Right atrium auricular region (tissue), 2 donors: ENCODE measurements at regions not wholly inside any gene's neighbourhood (a gene's known extent, or its start where the extent isn't known, plus 50 kb on each side); places are given as distances from the start of the nearest gene placed in this dataset.

Experiments
- DNase-seq: peaks from one replicate; pipeline ENCODE4 v3.0.0-alpha.2; 2019; ENCODE audit warnings: low spot score
- H3K27ac ChIP-seq, 2 donors: fragments of 200-600 bp; sonication (generic); 1 replicate in 1 of 2; 2 replicates in 1 of 2; pipeline ENCODE4 v1.5.1; 2016 to 2019
- H3K27me3 ChIP-seq, 2 donors: fragments of 200-600 bp; sonication (generic); one replicate each; pipeline versions ENCODE4 v1.5.1 to v1.6.0; 2017 to 2019
- H3K36me3 ChIP-seq: fragments of 200-600 bp; sonication (generic); one replicate; pipeline ENCODE4 v1.5.1; 2016
- H3K4me1 ChIP-seq, 2 donors: fragments of 200-600 bp; sonication (generic); one replicate each; pipeline versions ENCODE4 v1.5.1 to v1.6.0; 2017 to 2019
- H3K4me3 ChIP-seq, 2 donors: fragments of 200-600 bp; sonication (generic); 1 replicate in 1 of 2; 2 replicates in 1 of 2; pipeline ENCODE4 v1.5.1; 2017 to 2019; ENCODE audit warnings: mild to moderate bottlenecking in 1 of 2, moderate library complexity in 1 of 2
- H3K9me3 ChIP-seq, 2 donors: fragments of 200-600 bp; sonication (generic); one replicate each; pipeline ENCODE4 v1.5.1; 2019
- CTCF ChIP-seq, 2 donors: fragments of 200-600 bp; sonication (generic); IDR thresholded peaks; one replicate each; pipeline ENCODE4 v1.5.1; 2019; ENCODE audit warnings: antibody characterized with exemption in 2 of 2

DNA sequence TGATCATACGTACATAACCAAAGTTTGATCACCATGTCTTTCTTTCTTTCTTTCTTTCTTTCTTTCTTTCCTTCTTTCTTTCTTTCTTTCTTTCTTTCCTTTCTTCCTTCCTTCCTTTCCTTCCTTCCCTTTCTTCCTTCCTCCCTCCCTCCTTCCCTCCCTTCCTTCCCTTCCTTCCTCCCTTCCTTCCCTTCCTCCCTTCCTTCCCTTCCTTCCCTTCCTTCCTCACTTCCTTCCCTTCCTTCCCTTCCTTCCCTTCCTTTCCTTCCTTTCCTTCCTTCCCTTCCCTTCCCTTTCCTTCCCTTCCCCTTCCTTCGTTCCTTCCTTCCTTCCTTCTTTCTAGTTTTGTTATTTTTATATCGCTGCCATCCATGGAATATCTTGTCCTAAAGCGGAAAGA is 406.7 kb upstream of the DDX18 start:
- H3K4me3 ChIP-seq = no peak overlapping the region
- no peaks in the 10 kb centered on the region for H3K4me1 ChIP-seq
- no peaks in the 10 kb centered on the region for H3K9me3 ChIP-seq
- no peak for DNase-seq
- no peak for TF ChIP-seq CTCF (IDR thresholded peaks at IDR 0.05)
- no peak overlapping the region for H3K27ac ChIP-seq
- H3K27me3 ChIP-seq = no peaks in the 10 kb centered on the region
- H3K36me3 ChIP-seq = no peaks in the 10 kb centered on the region

- Histone ChIP-seq H3K9me3 (no peaks in the 10 kb centered on the region), H3K27ac (no peak overlapping the region), H3K36me3 (no peaks in the 10 kb centered on the region), H3K27me3 (no peaks in the 10 kb centered on the region), H3K4me1 (no peaks in the 10 kb centered on the region), H3K4me3 (no peak overlapping the region)
- no peak for DNase-seq
- no peak for TF ChIP-seq CTCF (IDR thresholded peaks at IDR 0.05)
These were observed 405.0 kb upstream of the DDX18 start for GRCh38 chr2:117409443-117409842.

GRCh38 chr2:117411983-117412382 is 402.5 kb upstream of the DDX18 start:
- no peak for TF ChIP-seq CTCF (IDR thresholded peaks at IDR 0.05)
- H3K27me3 ChIP-seq = no peaks in the 10 kb centered on the region
- no peak for DNase-seq
- H3K4me3 ChIP-seq = no peak overlapping the region
- no peaks in the 10 kb centered on the region for H3K36me3 ChIP-seq
- H3K9me3 ChIP-seq = no peaks in the 10 kb centered on the region
- H3K4me1 ChIP-seq = no peaks in the 10 kb centered on the region
- H3K27ac ChIP-seq = no peak overlapping the region

GRCh38 chr2:117432746-117433145 is 381.7 kb upstream of the DDX18 start:
- Histone ChIP-seq H3K27me3 (no peaks in the 10 kb centered on the region), H3K4me1 (no peaks in the 10 kb centered on the region), H3K36me3 (no peaks in the 10 kb centered on the region), H3K9me3 (no peaks in the 10 kb centered on the region), H3K4me3 (no peak overlapping the region), H3K27ac (no peak overlapping the region)
- no peak for TF ChIP-seq CTCF (IDR thresholded peaks at IDR 0.05)
- no peak for DNase-seq

DNA sequence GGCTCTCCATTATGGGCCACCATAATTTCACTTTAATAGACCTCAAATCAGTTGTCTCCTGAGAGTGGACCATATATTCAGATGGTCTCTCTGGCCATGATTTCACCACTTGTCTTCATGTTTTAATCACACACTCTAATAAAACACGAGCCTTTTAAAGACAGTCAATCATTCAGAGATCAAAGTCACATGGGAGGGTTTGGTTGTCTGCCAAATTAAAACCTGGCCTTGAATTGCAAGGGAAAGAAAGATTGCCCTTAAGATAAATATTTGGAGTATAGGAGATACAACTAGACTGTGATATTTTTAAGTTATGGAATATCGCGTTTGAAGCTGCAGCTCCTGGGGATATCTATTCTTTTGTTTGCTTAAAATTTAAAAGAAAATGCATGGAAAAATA is 377.8 kb upstream of the DDX18 start:
- Histone ChIP-seq H3K27me3 (no peaks in the 10 kb centered on the region), H3K4me3 (no peak overlapping the region), H3K4me1 (no peaks in the 10 kb centered on the region), H3K36me3 (no peaks in the 10 kb centered on the region), H3K9me3 (no peaks in the 10 kb centered on the region), H3K27ac (no peak overlapping the region)
- no peak for TF ChIP-seq CTCF (IDR thresholded peaks at IDR 0.05)
- DNase-seq = no peak

- no peak for DNase-seq
- Histone ChIP-seq H3K36me3 (no peaks in the 10 kb centered on the region), H3K4me3 (no peak overlapping the region), H3K27ac (no peak overlapping the region), H3K9me3 (no peaks in the 10 kb centered on the region), H3K4me1 (no peaks in the 10 kb centered on the region), H3K27me3 (no peaks in the 10 kb centered on the region)
- peak in 1 of 2 donors; percentile 65 for TF ChIP-seq CTCF (IDR thresholded peaks at IDR 0.05)
These were observed 344.0 kb upstream of the DDX18 start for GRCh38 chr2:117470311-117471095.
